ENCODE measurements at regions not wholly inside any gene's neighbourhood (a gene's known extent, or its start where the extent isn't known, plus 50 kb on each side); places are given as distances from the start of the nearest gene placed in this dataset.

DNA sequence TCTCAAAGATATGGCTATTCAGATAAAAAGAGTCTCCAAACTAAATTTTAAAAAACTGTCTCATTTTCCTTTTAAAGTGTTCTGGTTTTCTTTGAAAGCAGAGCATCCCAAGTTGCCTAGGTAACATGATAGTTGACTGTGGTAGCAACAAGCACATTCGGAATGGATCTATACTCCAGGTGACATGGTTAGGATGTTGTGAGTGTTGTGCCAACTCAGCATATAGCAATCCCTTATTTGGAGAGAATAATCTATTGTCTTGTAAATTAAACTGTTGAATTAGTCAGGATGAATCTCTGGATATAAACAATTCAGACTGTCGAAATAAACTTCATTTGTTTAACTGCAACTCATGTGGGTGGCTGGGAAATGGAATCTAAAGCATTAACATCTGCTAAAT, 418.6 kb downstream of the TUSC7 start:
- ATAC-seq = no peak
- DNase-seq = no peak

DNA sequence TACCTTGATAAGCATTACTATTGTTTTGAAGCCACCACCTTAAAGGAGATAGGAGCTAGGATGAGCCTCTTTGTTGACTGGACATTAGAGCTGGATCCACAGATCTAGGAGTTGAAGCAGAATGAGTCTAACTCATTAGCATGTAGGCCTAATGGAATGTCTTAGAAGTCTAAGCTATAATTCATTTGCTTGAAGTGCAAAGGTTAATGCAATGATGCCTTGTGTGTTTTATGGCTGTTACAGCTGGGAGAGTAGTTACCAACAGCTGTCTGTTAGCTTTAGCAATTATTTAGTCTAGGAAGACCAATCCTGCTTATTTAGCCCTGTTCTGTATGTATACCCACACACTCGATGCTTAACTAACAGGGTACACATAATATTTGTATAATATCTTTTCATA, 419.3 kb downstream of the TUSC7 start:
- no peak for DNase-seq
- no peak for ATAC-seq

DNA sequence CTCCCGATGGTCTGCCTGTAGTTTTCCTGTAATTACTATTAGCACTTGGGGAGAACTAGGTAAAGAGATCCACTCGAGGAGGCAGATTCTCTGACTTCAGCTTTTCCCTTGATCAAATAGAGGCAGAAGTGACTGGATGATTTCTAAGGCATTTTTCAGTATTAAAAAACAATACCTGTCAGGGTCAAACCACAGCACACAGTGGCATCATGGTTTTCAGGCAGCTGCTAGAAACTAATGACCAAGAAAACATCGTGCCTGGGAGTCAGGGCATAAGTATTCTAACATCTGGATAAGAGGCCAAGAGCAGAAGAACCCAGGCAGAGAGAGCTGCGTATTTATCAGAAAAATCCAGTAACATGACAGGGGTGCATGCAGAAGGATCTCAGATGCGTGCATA, 419.9 kb downstream of the TUSC7 start:
- no peak for DNase-seq
- no peak for ATAC-seq

DNA sequence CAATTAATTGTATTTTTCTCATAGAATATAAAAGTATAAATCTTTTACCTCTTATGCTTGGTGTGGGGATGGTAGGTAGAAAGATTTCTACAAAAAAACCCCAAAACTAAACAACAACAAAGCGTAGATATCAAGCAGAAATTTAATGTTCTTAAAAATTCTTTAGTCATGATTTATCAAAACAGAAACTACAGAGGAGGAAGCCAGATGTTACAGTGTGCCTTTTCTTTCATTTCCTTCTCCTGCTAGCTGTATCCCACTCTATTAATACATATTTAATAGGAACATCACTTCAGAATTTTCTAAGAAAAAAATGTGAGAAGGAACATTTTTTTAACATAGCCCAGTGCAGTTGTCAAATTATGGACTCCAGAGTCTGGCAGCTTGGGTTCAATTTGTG, 420.6 kb downstream of the TUSC7 start:
- ATAC-seq = no peak
- no peak for DNase-seq

DNA sequence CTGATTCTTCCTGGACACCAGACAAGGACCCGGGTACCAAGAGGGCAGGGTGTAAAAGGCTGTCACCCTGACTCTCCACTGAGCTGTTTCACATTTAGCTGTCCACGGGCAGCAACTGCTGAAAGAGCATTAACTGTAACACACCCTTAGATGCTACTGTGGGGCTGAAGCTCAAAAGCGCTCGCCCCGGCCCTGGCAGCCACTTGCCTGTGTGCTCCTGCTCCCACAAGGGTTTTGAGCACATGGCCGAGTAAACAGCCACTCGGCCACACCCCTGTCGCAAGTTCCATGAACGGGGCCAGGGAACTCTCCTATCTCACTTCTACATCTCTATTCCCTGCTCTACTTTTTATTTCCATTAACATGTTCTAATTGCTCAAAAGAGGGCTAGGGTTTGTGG, 421.7 kb downstream of the TUSC7 start:
- ATAC-seq = no peak
- DNase-seq = no peak

DNA sequence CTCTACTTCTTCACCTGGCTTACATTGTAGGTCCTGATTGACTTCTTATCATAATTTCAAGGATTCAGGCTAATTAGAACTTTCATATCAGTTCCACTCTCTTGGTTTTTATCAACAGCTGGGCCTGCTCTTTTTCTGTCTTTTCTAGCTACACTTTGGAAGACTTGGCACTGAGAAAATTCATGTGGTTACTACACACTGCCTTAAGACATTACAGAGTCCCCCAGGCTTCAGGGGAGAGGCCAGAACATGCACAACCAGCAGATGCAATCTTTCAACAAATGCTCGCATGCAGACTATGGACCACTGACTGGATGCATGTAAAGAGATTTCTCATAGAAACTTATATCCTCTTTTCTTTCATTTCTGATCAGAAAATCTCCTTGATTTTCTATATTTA, 423.5 kb downstream of the TUSC7 start:
- DNase-seq (no peak), ATAC-seq (no peak)

DNA sequence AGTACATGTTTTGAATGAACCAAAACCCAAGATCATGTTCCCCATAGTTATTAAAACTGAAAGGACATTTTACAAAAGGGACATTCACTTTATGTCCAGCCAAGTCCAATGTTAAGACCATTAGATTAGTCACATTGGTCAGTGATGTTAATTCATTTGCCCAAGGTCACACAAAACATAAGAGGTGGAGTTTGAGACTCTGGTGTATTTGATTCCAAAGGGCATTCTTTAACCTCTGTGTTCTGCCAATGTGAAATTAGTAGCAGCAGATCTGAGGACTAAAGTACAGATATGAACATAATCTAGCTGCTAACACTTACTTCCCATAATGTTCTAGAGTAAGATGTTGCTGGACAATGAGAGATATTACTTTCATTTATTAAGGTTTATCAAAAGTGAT, 425.6 kb downstream of the TUSC7 start:
- DNase-seq = no peak
- no peak for ATAC-seq

DNA sequence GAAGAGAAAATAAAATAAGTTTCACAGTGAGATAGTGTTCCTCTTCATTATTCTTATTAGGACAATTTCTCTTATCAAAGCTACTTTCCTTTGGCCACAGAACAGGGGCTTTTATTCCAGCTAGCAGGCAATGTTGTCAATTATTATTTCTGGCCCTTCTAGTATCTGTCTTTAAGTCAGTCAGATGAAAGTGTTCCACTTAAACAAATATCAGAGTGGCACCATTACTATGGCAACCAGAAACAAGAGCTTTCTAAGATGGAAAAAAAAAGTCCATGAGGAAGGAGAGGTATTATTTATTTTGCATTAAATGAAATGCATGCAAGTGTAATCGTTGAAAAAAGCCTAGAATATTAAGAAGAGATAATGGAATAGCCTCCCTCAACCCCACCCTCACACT, 426.4 kb downstream of the TUSC7 start:
- ATAC-seq (no peak), DNase-seq (no peak)

DNA sequence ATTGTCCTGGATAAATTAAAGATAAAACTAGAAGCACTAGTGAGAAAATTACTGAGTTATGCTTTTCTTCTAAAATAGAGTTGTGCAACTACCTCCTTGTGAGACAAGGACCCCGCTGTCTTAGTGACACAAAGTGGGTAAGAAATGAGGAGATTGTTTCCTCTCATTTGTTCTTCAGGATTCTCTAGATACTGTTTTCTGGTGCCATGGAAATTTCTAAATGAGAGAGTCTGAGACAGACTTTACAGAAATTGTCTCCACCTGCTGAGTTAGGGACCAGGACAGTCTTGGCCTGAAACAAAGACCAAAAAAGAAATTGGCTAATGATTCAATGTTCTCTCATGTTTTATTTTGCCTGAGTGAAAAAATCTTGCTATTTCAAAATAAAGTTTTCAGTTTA, 427.5 kb downstream of the TUSC7 start:
- ATAC-seq = no peak
- no peak for DNase-seq

DNA sequence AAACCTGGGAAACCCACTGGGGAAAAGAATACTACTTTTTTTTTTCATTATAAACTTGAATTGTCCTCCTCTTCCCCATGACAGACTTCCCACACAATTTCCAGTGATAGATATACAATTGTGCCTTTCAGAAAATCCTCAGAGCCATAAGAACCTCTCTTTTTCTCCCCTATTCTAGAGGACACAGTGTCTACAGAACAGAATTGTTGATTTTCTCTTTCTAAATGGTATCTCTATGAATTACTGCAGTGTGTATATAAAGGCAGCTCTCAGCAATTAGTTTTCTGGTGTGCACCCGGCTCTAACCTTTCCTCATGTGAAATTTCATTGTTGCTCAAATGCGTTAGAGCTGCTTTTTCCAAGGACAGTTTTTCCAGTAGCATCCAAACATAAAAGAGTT, 430.1 kb downstream of the TUSC7 start:
- DNase-seq (no peak), ATAC-seq (no peak)

DNA sequence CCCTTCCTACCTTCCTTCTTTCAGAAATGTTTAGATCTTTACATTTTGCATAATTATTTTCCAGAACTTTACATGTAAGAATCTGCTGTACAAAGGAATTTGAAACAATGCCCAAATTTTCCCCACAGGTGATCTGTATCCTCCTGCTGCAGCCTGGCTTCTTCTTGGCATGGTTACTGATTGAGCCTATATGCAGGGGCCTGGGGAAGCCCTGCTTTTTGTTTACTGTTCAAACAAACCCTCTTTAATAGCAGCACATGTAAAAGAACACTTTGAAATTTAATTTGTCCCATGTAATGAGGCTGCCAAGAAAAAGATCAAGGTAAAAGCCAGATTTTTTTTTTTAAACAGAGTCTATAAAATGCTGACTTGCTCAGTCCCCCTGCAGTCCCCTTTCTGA, 432.2 kb downstream of the TUSC7 start:
- ATAC-seq = no peak

DNA sequence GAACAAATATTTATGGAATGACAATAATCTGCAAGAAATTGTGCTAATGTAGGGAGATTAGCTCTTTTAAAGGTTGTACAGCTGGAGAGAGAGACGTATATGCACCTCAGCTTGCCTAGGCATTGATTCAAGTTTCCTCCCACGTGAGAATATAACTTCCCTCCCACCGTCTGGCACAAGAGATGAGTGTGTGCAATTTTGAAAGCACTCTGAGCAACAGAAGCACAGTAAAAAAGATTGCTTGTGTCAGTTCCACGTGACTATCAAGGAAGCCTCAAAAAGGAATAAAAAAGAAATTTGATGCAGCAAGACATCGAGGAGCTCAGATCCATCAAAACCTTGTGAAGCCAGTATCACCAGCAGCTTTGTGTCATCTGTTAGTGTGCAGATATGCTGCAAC, 435.3 kb downstream of the TUSC7 start:
- no peak for ATAC-seq
- DNase-seq = no peak

More for the DNA sequence above, 432.2 kb downstream of the TUSC7 start:
- DNase-seq = no peak

DNA sequence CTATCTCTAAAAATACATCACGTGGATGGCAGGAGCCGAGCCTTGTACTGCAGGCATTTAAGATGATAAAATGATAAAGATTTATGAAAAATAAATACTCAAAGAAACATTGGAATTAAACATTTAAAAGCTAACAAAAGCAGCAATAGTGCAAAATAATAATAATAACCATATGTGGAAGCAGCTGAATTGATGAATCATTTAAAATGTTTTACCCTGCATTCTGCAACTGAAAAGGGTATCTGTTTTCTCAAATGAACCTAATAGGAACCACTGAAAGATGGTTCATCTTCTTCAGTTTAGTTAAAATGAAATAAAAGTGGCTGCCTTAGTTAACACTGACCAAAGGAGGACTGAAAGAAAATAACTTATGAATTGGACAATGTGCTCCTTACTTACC, 436.1 kb downstream of the TUSC7 start:
- ATAC-seq (no peak), DNase-seq (no peak)

DNA sequence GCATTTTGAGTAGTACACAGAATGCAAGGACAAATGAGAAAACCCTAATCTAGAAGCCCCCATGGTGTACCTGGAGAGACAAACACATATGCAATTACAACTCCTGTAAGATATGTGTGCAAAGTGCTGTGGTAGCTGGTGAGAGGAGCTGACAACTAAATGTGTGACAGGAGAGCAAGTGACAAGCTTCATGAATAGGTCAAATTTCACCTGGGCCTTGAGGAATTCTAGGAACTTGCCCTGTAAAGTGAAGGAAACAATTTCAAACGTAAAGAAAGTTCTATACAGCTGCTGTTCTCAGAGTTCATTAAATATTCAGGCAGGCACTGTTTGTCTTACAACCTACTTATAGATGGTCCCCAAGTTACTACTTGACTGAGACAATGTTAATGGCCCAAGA, 437.0 kb downstream of the TUSC7 start:
- ATAC-seq (no peak), DNase-seq (no peak)

DNA sequence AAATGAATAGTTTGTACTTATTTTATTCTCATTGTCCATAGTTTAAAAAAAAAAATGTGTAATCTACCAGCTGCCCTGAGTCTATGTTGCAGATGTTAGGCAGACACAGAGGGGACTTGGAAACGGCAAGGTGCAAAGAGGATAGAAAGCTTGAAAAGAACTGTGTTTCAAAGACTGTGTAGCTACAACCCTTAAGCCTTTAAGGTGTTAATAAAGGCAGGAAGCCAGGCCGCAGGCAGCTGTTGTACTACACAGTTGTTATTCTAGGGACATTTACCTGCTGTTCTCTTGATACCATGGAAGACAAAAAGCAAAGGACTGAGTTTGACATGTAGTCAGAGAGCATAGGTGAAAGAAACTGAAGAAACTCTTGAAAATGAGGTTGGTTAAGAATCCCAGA, 440.0 kb downstream of the TUSC7 start:
- DNase-seq (no peak), ATAC-seq (no peak)

DNA sequence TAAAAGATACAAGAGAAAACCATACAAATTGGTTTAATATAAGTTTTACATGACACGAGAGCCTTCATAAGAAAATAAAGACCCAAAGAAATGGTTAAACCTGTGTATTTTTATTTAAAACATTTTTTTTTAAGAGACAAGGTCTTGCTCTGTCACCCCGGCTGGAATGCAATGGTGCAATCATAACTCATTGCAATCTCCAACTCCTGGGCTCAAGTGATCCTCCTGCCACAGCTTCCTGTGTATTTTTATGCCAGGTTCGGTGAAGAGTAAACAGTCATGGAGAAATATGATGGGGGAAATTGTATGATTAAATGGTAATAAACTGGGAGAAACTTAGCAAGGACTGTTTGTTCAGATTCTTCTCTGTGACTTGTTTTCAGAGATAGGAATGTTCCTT, 441.0 kb downstream of the TUSC7 start:
- DNase-seq = no peak
- no peak for ATAC-seq

DNA sequence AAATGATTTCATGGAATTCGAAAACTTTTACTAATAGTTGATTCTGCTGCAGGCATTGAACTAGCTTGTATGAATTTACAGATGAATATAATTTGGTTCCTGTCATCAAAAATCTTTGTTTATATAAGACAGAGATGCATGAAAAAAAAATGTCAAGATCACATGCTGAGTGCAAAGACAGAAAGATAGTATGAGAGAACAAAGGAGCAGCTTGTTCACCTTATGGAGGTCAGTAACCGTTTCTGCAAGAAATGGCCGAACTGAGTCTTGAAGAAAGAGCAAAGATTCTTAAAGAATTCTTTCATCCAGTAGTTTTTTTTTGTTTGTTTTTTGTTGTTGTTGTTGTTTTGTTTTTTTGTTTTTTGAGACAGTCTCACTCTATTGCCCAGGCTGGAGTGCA, 450.6 kb downstream of the TUSC7 start:
- no peak for ATAC-seq
- no peak for DNase-seq

DNA sequence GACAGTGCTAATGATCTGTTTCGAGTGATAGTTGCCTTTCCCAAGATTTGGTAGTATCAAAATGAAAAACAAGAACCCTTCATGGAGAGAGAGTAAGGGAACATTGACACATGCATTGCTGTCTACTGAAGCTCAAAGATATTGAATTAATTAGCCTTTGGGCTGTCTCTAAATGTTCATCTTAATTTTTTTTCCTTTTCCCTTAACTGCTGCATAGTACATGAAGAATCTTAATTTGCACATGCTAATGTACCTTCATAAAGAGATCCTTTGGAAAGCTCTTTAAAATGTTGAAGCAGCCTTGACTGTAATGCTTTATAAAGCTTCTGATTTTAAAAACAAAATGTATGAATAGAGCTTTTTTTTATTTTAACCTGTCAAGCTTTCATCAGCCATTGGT, 452.2 kb downstream of the TUSC7 start:
- no peak for DNase-seq
- ATAC-seq = no peak

DNA sequence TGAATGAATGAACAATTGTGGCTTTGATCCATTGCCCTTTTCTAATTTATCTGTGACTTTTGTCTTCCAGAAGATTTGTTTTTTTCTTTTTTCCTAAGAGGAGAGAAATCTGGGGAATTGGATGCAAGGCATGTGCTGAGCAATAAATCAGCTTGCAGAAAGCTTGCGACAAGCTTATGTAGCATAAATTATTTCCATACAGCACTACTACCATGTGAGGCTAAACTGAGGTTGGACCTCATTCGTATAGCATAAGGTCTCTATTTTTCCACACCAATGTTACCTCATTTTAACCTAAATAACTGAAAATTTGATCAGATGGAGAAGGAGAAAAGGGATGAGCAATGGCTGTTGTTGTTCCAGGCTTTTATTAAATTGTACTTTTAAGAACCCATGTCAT, 455.6 kb downstream of the TUSC7 start:
- DNase-seq = no peak
- no peak for ATAC-seq

DNA sequence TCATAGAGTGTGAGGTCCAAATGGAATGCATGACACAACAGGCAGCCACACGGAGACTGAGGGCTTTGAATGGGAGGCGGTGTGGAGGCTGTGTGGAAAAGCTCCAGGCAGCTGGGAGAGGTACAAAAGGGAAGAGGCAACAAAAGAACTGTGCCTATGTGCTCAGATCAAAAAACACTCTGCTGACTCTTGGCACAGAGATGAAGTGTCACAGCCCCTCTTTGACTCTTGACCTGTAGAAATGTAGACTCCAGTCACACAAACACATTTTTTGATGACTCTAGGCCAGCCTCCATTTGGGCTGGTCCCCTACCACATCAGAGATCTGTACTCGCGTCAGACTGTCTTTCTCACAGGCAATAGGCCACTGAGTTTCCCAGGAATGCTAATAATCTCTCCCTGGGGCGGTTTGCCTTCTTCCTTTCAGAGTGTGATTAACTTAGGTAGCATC, 456.0 kb downstream of the TUSC7 start:
- DNase-seq (no peak), ATAC-seq (no peak)

DNA sequence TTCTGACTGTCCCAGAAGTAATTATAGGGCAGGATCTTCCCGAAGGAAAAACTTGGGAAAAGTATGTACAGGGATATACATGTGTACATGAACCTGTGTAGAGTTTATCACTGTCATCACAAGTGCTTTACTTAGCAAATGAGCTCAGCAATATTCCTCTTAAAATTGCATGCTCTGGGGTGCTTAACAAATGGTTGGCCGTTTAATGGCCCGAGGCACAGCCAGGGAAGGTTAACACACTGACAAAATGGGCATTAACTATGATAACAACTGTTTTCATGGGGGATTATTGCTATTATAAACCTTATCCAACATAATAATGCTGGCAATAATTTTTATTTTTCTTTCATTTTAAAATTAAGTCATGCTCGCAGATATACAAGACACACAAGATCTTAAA, 459.3 kb downstream of the TUSC7 start:
- no peak for ATAC-seq
- no peak for DNase-seq

DNA sequence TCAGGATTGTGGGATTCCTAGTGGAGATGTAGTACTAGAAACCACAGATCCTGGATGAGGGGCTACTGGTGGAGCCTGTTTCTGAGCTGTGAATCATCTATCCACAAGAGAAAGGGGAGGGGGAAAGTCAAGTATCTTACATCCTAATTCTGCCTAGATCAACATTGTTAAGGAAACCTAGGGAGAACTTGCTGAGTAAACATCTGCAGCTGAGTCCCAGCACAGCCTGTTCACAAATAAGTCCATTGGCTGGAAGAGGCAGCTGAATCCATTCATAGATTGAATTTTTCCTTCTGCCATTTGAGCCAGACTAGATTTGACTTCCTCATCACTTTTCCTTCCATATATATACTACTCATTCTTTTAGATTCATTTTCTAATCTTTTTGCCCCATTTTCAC, 460.5 kb downstream of the TUSC7 start:
- ATAC-seq (no peak), DNase-seq (no peak)

DNA sequence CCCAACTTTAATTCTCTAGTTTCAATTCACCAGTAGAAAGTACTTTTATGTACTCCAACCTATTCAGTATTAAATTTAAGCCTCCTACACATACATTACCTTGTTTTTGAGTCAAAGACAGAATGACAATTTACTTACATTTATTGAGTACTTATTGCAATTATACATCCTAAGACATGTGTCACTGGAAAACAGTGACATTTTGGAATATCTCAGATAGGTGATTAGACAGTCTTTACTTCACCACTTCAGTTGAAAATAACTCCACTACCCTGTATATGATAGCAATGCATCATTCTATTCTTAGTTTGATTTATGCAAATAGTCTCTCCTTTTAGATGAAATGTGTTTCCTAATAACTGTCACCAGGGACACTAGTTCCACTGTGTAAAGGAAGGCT, 461.5 kb downstream of the TUSC7 start:
- DNase-seq (no peak), ATAC-seq (no peak)

DNA sequence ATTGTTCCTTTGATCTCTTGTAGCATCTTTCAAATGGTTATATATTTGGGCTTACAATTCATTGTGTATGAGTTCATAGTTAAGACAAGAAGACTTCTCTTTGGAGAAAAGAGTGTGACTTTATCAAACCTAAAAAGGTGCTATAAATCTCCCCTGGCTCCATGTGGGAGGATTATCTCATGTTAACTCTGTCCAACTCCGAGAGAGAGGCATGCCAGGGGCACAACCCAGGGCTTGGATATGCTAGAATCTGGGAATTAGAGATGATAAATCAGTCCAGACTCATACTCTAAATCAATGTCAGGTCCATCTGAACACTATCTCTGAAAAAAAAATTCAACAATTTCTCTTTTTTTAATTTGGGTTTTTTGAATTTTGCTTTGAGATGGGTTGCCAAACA, 462.8 kb downstream of the TUSC7 start:
- ATAC-seq (no peak), DNase-seq (no peak)

DNA sequence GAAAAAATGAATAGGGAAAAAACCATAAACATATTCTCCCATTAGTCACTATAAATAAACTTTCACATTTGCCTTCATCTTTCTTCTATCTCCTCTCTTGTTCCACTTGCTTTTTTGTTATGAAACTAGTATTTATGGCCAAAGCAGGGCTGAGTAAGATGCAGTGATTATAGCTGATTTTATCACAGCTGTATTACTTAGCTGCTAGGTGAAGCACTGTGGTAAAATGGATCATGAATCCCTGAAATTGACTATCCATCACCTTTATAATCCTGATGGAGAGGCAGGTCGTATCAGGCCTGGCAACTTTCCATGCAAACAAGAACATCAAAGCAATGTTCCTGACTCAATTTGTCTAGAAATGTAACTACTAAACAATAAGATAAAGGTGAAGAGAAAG, 471.6 kb downstream of the TUSC7 start:
- DNase-seq (no peak), ATAC-seq (no peak)

DNA sequence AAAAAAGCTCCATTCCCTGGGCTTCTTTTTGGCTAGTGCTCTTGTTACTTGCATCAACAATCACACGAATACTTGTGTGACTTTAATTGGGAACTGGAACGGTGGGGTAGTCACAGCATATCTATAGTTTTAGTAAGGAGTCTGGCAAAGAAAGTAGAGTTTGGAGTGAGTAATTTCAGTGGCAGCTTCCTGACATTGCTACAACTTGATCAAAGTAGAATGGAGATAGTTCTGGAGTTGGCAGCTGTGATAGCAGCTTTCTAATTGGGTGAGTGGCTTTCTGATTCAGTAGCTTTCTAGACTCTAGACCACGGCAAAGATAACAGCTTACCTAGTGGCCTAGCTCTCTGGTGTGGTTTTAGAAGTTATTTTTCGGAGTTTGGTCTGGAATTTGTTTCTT, 475.0 kb downstream of the TUSC7 start:
- DNase-seq (no peak), ATAC-seq (no peak)
